HCT116 (cell line): ENCODE measurements at regions not wholly inside any gene's neighbourhood (a gene's known extent, or its start where the extent isn't known, plus 50 kb on each side); places are given as distances from the start of the nearest gene placed in this dataset.

Experiments used
- ATAC-seq: fragments of 200-7000 bp; cut with Tn5 transposase; 2 replicates; pipeline ENCODE4 v1.9.1; 2020; ENCODE audit warnings: mild to moderate bottlenecking, moderate library complexity
- BruUV-seq: library from RNA; stranded (reverse); fragments of 400-500 nt; replicated peaks from 2 replicates; lab custom pipeline; 2021; lab: Mats Ljungman, UMichigan
- CTCF ChIA-PET: fragments of 300-600 bp; sonication (Branson Sonifier 250); formaldehyde crosslinking; loops from one replicate; lab custom pipeline; 2021; ENCODE audit warnings: antibody characterized with exemption; lab: Charles Lee
- POLR2A ChIA-PET: fragments of 300-600, 350-600 bp; sonication (Branson Sonifier 250); formaldehyde crosslinking; loops from one replicate; lab custom pipeline; 2021; ENCODE audit warnings: antibody characterized with exemption; lab: Charles Lee
- RAD21 ChIA-PET, 2 experiments: fragments of 300-600 bp; sonication (Branson Sonifier 250); formaldehyde crosslinking; loops; one replicate each; lab custom pipeline; 2023; ENCODE audit warnings: low total read pairs in 2 of 2; ENCODE audit not compliant: uncharacterized antibody in 2 of 2, unreplicated experiment in 2 of 2, low non-redundant PET in 1 of 2; lab: Charles Lee
- DNase-seq: peaks from one replicate; pipeline ENCODE4 v3.0.0-alpha.2; 2010; ENCODE audit warnings: low read depth, low spot score
- H2AFZ ChIP-seq: fragments of 200-600 bp; shearing (Covaris generic), sonication (generic); 2 replicates; pipeline ENCODE4 v1.6.1; 2017; ENCODE audit warnings: low read depth, mixed run types, mixed read lengths, antibody characterized with exemption, low read length; ENCODE audit not compliant: poor library complexity, severe bottlenecking
- H3K27ac ChIP-seq: 2 replicates; pipeline ENCODE4 v1.5.1; 2012; ENCODE audit warnings: low read depth, low read length
- H3K27me3 ChIP-seq: fragments of 200-600 bp; sonication (generic); 2 replicates; pipeline ENCODE4 v1.6.1; 2016; ENCODE audit warnings: mixed run types, low read length, mixed read lengths; ENCODE audit not compliant: insufficient read depth
- H3K36me3 ChIP-seq, 2 experiments: fragments of 200-500 bp in 1 of 2; fragments of 200-600 bp in 1 of 2; sonication (Bioruptor generic) in 1 of 2; sonication (generic) in 1 of 2; 2 replicates each; pipeline versions ENCODE4 v1.5.1 to v1.6.1; 2014 to 2016; ENCODE audit warnings: low read length in 2 of 2, inconsistent platforms in 1 of 2, mixed read lengths in 1 of 2, mixed run types in 1 of 2; ENCODE audit not compliant: insufficient read depth in 2 of 2, control insufficient read depth in 1 of 2
- H3K4me1 ChIP-seq, 2 experiments: fragments of 200-600 bp in 1 of 2; sonication (generic) in 1 of 2; 2 replicates each; pipeline versions ENCODE4 v1.5.1 to v1.6.1; 2012 to 2017; ENCODE audit warnings: low read length in 2 of 2, inconsistent platforms in 1 of 2, mild to moderate bottlenecking in 1 of 2, mixed read lengths in 1 of 2, mixed run types in 1 of 2, moderate library complexity in 1 of 2; ENCODE audit not compliant: insufficient read depth in 2 of 2, control insufficient read depth in 1 of 2
- H3K4me2 ChIP-seq: fragments of 200-600 bp; sonication (generic); 2 replicates; pipeline ENCODE4 v1.6.1; 2017; ENCODE audit warnings: mixed run types, low read length, mixed read lengths
- H3K4me3 ChIP-seq, 2 experiments: fragments of 200-600 bp in 1 of 2; sonication (generic) in 1 of 2; replicated peaks in 1 of 2; 2 replicates each; pipeline ENCODE4 v1.5.1; 2011 to 2016; ENCODE audit warnings: low read length in 2 of 2, control low read depth in 1 of 2, low read depth in 1 of 2, mild to moderate bottlenecking in 1 of 2, mixed read lengths in 1 of 2, mixed run types in 1 of 2
- H3K79me2 ChIP-seq: fragments of 200-600 bp; sonication (generic); 2 replicates; pipeline ENCODE4 v1.6.1; 2017; ENCODE audit warnings: mild to moderate bottlenecking, mixed run types, low read length, moderate library complexity, mixed read lengths; ENCODE audit not compliant: insufficient read depth
- H3K9ac ChIP-seq: fragments of 200-600 bp; sonication (generic); 2 replicates; pipeline ENCODE4 v1.6.1; 2016; ENCODE audit warnings: low read length, mixed read lengths
- H3K9me2 ChIP-seq: fragments of 200-600 bp; sonication (generic), shearing (Covaris generic); 2 replicates; pipeline ENCODE4 v1.6.1; 2017; ENCODE audit warnings: mixed run types, mild to moderate bottlenecking, moderate library complexity; ENCODE audit not compliant: insufficient read depth
- H3K9me3 ChIP-seq, 2 experiments: fragments of 200-500 bp in 1 of 2; fragments of 200-600 bp in 1 of 2; sonication (Bioruptor generic) in 1 of 2; sonication (generic) in 1 of 2; 2 replicates each; pipeline ENCODE4 v1.6.1; 2014 to 2017; ENCODE audit warnings: low read length in 2 of 2, mixed read lengths in 2 of 2, inconsistent platforms in 1 of 2, low read depth in 1 of 2, mild to moderate bottlenecking in 1 of 2, mixed run types in 1 of 2, moderate library complexity in 1 of 2; ENCODE audit not compliant: control insufficient read depth in 1 of 2, insufficient read depth in 1 of 2
- H4K20me1 ChIP-seq: fragments of 200-600 bp; sonication (generic), shearing (Covaris generic); 2 replicates; pipeline ENCODE4 v1.6.1; 2017; ENCODE audit warnings: mixed run types, mild to moderate bottlenecking, moderate library complexity; ENCODE audit not compliant: insufficient read depth
- CBX3 ChIP-seq: IDR thresholded peaks from 2 replicates; pipeline ENCODE4 v1.6.1; 2012; ENCODE audit warnings: low read depth
- CEBPB ChIP-seq: IDR thresholded peaks from 2 replicates; pipeline ENCODE4 v1.6.1; 2012; ENCODE audit warnings: low read depth
- CTCF ChIP-seq, 3 experiments: fragments of 200-600 bp in 1 of 3; sonication (generic) in 1 of 3; IDR thresholded peaks in 2 of 3; conservative IDR thresholded peaks in 1 of 3; 2 replicates each; pipeline ENCODE4 v1.5.1; 2012 to 2017; ENCODE audit warnings: low read depth in 2 of 3, low read length in 2 of 3, antibody characterized with exemption in 1 of 3, borderline replicate concordance in 1 of 3, control low read depth in 1 of 3, mild to moderate bottlenecking in 1 of 3, mixed read lengths in 1 of 3, mixed run types in 1 of 3, moderate library complexity in 1 of 3; ENCODE audit not compliant: insufficient read depth in 1 of 3
- ELF1 ChIP-seq: IDR thresholded peaks from 2 replicates; pipeline ENCODE4 v1.6.1; 2012; ENCODE audit warnings: low read depth, borderline replicate concordance
- EZH2 ChIP-seq: fragments of 200-600 bp; sonication (generic); IDR thresholded peaks from 2 replicates; pipeline ENCODE4 v1.6.1; 2017; ENCODE audit warnings: antibody characterized with exemption, mixed run types
- FOSL1 ChIP-seq: IDR thresholded peaks from 2 replicates; pipeline ENCODE4 v1.6.1; 2012; ENCODE audit warnings: low read depth
- JUND ChIP-seq: IDR thresholded peaks from 2 replicates; pipeline ENCODE4 v1.6.1; 2012
- MAX ChIP-seq: IDR thresholded peaks from 2 replicates; pipeline ENCODE4 v1.6.1; 2012
- POLR2A ChIP-seq: IDR thresholded peaks from 2 replicates; pipeline ENCODE4 v1.7.0; 2011; ENCODE audit warnings: borderline replicate concordance; ENCODE audit not compliant: insufficient read depth, insufficient read length; ENCODE audit errors: extremely low read depth
- POLR2AphosphoS5 ChIP-seq: IDR thresholded peaks from 2 replicates; pipeline ENCODE4 v1.6.1; 2011; ENCODE audit warnings: mild to moderate bottlenecking, low read depth, low read length, moderate library complexity
- REST ChIP-seq: IDR thresholded peaks from 2 replicates; pipeline ENCODE4 v1.6.1; 2012; ENCODE audit warnings: low read depth
- SIN3A ChIP-seq: IDR thresholded peaks from 2 replicates; pipeline ENCODE4 v1.6.1; 2012; ENCODE audit warnings: low read depth
- SP1 ChIP-seq: IDR thresholded peaks from 2 replicates; pipeline ENCODE4 v1.6.1; 2012; ENCODE audit warnings: low read depth
- SRF ChIP-seq: IDR thresholded peaks from 2 replicates; pipeline ENCODE4 v1.6.1; 2012; ENCODE audit warnings: low read depth
- TCF7L2 ChIP-seq: IDR thresholded peaks from 2 replicates; pipeline ENCODE4 v1.7.0; 2011; ENCODE audit warnings: borderline replicate concordance, inconsistent platforms; ENCODE audit not compliant: insufficient read depth, insufficient read length; ENCODE audit errors: extremely low read depth
- ZBTB33 ChIP-seq: IDR thresholded peaks from 2 replicates; pipeline ENCODE4 v1.6.1; 2011; ENCODE audit warnings: mild to moderate bottlenecking, low read length, moderate library complexity; ENCODE audit not compliant: insufficient replicate concordance; ENCODE audit errors: extremely low read depth
- ZFX ChIP-seq: fragments of 450-650 bp; IDR thresholded peaks from 2 replicates; pipeline ENCODE4 v1.6.1; 2017
- intact Hi-C: fragments of 100-400 bp; cut with micrococcal nuclease; formaldehyde crosslinking; loops from 2 replicates; pipeline ENCODE4 v1.10.0; 2022

- Histone ChIP-seq H3K4me3 (no peak overlapping the region), H3K9ac (no peak overlapping the region), H3K9me3 (no peaks in the 10 kb centered on the region)
- intact Hi-C loops: no loop called here
- ATAC-seq: no peak
- no TSS peak for BruUV-seq
- POLR2A ChIA-PET: no interaction called here
- no peak for DNase-seq
- TF ChIP-seq REST (no peak), POLR2AphosphoS5 (no peak), POLR2A (no peak), SRF (no peak), JUND (no peak), SIN3A (no peak), CBX3 (no peak), EZH2 (no peak), ZBTB33 (no peak), CEBPB (no peak), SP1 (no peak), CTCF (IDR thresholded peaks at IDR 0.05 in 2 of 3, conservative IDR thresholded peaks at IDR 0.05 in 1 of 3; ENCODE audit: borderline replicate concordance in 1 of 3, insufficient read depth in 1 of 3, low read depth in 2 of 3, low read length in 2 of 3) (no peak), MAX (no peak), TCF7L2 (no peak), FOSL1 (no peak), ZFX (no peak), ELF1 (no peak)
- TF ChIP-seq, all 23 proteins: peak for 0
- H2AFZ ChIP-seq: no peak overlapping the region
- H3K9me2 ChIP-seq: no peaks in the 10 kb centered on the region
- H3K36me3 ChIP-seq: no peaks in the 10 kb centered on the region
- no peak overlapping the region for H3K27ac ChIP-seq
- H3K79me2 ChIP-seq: no peaks in the 10 kb centered on the region
- no peak overlapping the region for H3K4me2 ChIP-seq
- ChIA-PET CTCF (no interaction called here), RAD21 (no interaction called here)
- H3K27me3 ChIP-seq: no peaks in the 10 kb centered on the region
- no peaks in the 10 kb centered on the region for H4K20me1 ChIP-seq
- no peaks in the 10 kb centered on the region for H3K4me1 ChIP-seq
Observed at GRCh38 chr7:124597509-124597908, 168.1 kb downstream of the GPR37 start.
